HL-60 (cell line): ENCODE measurements at regions not wholly inside any gene's neighbourhood (a gene's known extent, or its start where the extent isn't known, plus 50 kb on each side); places are given as distances from the start of the nearest gene placed in this dataset.

ENCODE experiments used
- DNase-seq, 2 experiments: peaks; one replicate each; pipeline ENCODE4 v3.0.0-alpha.2; 2010 to 2020; ENCODE audit warnings: low read depth in 1 of 2, low spot score in 1 of 2
- H3K27ac ChIP-seq: fragments of 250-450 bp; sonication (Bioruptor Pico); replicated peaks from 2 replicates; pipeline ENCODE4 v1.5.1; 2020; ENCODE audit warnings: mild to moderate bottlenecking, moderate library complexity
- H3K27me3 ChIP-seq: fragments of 250-450 bp; sonication (Bioruptor Pico); 2 replicates; pipeline ENCODE4 v1.5.1; 2021; ENCODE audit warnings: mild to moderate bottlenecking, moderate library complexity; ENCODE audit not compliant: insufficient read depth, poor library complexity, severe bottlenecking
- H3K4me3 ChIP-seq: replicated peaks from 2 replicates; pipeline ENCODE4 v1.5.1; 2011; ENCODE audit warnings: mild to moderate bottlenecking, control low read depth, low read length; ENCODE audit not compliant: insufficient read depth
- CTCF ChIP-seq: IDR thresholded peaks from one replicate; pipeline ENCODE4 v1.5.1; 2011; ENCODE audit warnings: low read length, control low read depth, inconsistent platforms; ENCODE audit not compliant: insufficient read depth
- GABPA ChIP-seq: IDR thresholded peaks from 2 replicates; pipeline ENCODE4 v1.6.1; 2012; ENCODE audit warnings: low read depth
- POLR2AphosphoS5 ChIP-seq: IDR thresholded peaks from 2 replicates; pipeline ENCODE4 v1.6.1; 2012; ENCODE audit warnings: low read depth
- REST ChIP-seq: IDR thresholded peaks from 2 replicates; pipeline ENCODE4 v1.6.1; 2012; ENCODE audit warnings: low read depth; ENCODE audit not compliant: insufficient replicate concordance
- SPI1 ChIP-seq: IDR thresholded peaks from 2 replicates; pipeline ENCODE4 v1.6.1; 2012; ENCODE audit warnings: low read depth, mild to moderate bottlenecking, borderline replicate concordance

GRCh38 chr7:138345567-138345966 lies 114.5 kb upstream of the TRIM24 start:
- TF ChIP-seq REST (no peak), GABPA (no peak), SPI1 (no peak), POLR2AphosphoS5 (no peak), CTCF (no peak)
- H3K27me3 ChIP-seq: no peaks in the 10 kb centered on the region

GRCh38 chr7:138346975-138347374 lies 113.1 kb upstream of the TRIM24 start:
- no peak for TF ChIP-seq POLR2AphosphoS5
- no peak for TF ChIP-seq CTCF
- TF ChIP-seq SPI1: no peak
- no peak for TF ChIP-seq GABPA
- TF ChIP-seq REST: no peak

More at GRCh38 chr7:138345567-138345966, 114.5 kb upstream of the TRIM24 start:
- H3K4me3 ChIP-seq: no peak overlapping the region
- no peak overlapping the region for H3K27ac ChIP-seq
- no peak for DNase-seq

GRCh38 chr7:138349841-138350700 lies 110.0 kb upstream of the TRIM24 start:
- Histone ChIP-seq H3K27ac (no peak overlapping the region), H3K27me3 (no peaks in the 10 kb centered on the region)

More at GRCh38 chr7:138346975-138347374, 113.1 kb upstream of the TRIM24 start:
- DNase-seq: no peak
- H3K27me3 ChIP-seq: no peaks in the 10 kb centered on the region
- no peak overlapping the region for H3K27ac ChIP-seq
- H3K4me3 ChIP-seq: no peak overlapping the region

More at GRCh38 chr7:138349841-138350700, 110.0 kb upstream of the TRIM24 start:
- no peak for DNase-seq
- TF ChIP-seq CTCF (no peak), GABPA (no peak), REST (no peak), POLR2AphosphoS5 (no peak), SPI1 (no peak)
- H3K4me3 ChIP-seq: no peak overlapping the region
